Neural crest cell (in vitro differentiated cells): ENCODE measurements at regions not wholly inside any gene's neighbourhood (a gene's known extent, or its start where the extent isn't known, plus 50 kb on each side); places are given as distances from the start of the nearest gene placed in this dataset.

Source experiments
- DNase-seq: peaks from one replicate; pipeline ENCODE4 v3.0.0; 2021; ENCODE audit warnings: low read depth, mixed read lengths, low spot score
- H3K27ac Mint-ChIP-seq: one replicate; pipeline ENCODE4 v1.8.0; 2021; ENCODE audit warnings: mild to moderate bottlenecking, mixed read lengths; ENCODE audit not compliant: unreplicated experiment
- H3K27me3 Mint-ChIP-seq: 2 replicates; pipeline ENCODE4 v1.8.0; 2021; ENCODE audit warnings: low read depth, mild to moderate bottlenecking, mixed read lengths
- H3K36me3 Mint-ChIP-seq: 2 replicates; pipeline ENCODE4 v1.8.0; 2021; ENCODE audit warnings: low read depth, mild to moderate bottlenecking, mixed read lengths
- H3K4me1 Mint-ChIP-seq: 2 replicates; pipeline ENCODE4 v1.8.0; 2021; ENCODE audit warnings: mixed read lengths
- H3K4me3 Mint-ChIP-seq: one replicate; pipeline ENCODE4 v1.8.0; 2021; ENCODE audit warnings: mild to moderate bottlenecking, mixed read lengths
- H3K9me3 Mint-ChIP-seq: 2 replicates; pipeline ENCODE4 v1.8.0; 2021; ENCODE audit warnings: mixed read lengths
- CTCF ChIP-seq: fragments of 200-600 bp; sonication (generic); conservative IDR thresholded peaks from 2 replicates; pipeline ENCODE4 v1.5.0; 2021; ENCODE audit warnings: antibody characterized with exemption, mild to moderate bottlenecking

- peaks cover 3% of the 10 kb centered on the region for H3K36me3 Mint-ChIP-seq
- DNase-seq: no peak
- H3K4me3 Mint-ChIP-seq: no peak overlapping the region
- peaks cover 16% of the 10 kb centered on the region for H3K9me3 Mint-ChIP-seq
- no peak overlapping the region for H3K27ac Mint-ChIP-seq
- H3K4me1 Mint-ChIP-seq: peaks cover 18% of the 10 kb centered on the region
- no peaks in the 10 kb centered on the region for H3K27me3 Mint-ChIP-seq
- no peak for TF ChIP-seq CTCF
Observed at GRCh38 chr5:68369023-68369359, 153.4 kb downstream of the PIK3R1 start.

- Mint-ChIP-seq H3K9me3 (peaks cover 16% of the 10 kb centered on the region), H3K27me3 (no peaks in the 10 kb centered on the region), H3K4me3 (no peak overlapping the region), H3K36me3 (peaks cover 3% of the 10 kb centered on the region), H3K27ac (no peak overlapping the region), H3K4me1 (peaks cover 18% of the 10 kb centered on the region)
- no peak for DNase-seq
- TF ChIP-seq CTCF: no peak
Observed at GRCh38 chr5:68369457-68370125, 154.0 kb downstream of the PIK3R1 start.

GRCh38 chr5:68370196-68370595 is 154.6 kb downstream of the PIK3R1 start:
- Mint-ChIP-seq H3K27ac (no peak overlapping the region), H3K27me3 (no peaks in the 10 kb centered on the region), H3K4me3 (no peak overlapping the region), H3K4me1 (peaks cover 18% of the 10 kb centered on the region), H3K36me3 (peaks cover 3% of the 10 kb centered on the region), H3K9me3 (peaks cover 16% of the 10 kb centered on the region)
- no peak for TF ChIP-seq CTCF
- DNase-seq: no peak

GRCh38 chr5:68371607-68372006 is 156.1 kb downstream of the PIK3R1 start:
- H3K4me3 Mint-ChIP-seq: no peak overlapping the region

GRCh38 chr5:68372161-68372560 is 156.6 kb downstream of the PIK3R1 start:
- DNase-seq: no peak
- no peak for TF ChIP-seq CTCF
- H3K9me3 Mint-ChIP-seq: peaks cover 11% of the 10 kb centered on the region
- H3K36me3 Mint-ChIP-seq: no peaks in the 10 kb centered on the region
- no peaks in the 10 kb centered on the region for H3K27me3 Mint-ChIP-seq
- peaks cover 12% of the 10 kb centered on the region for H3K4me1 Mint-ChIP-seq
- H3K4me3 Mint-ChIP-seq: no peak overlapping the region
- no peak overlapping the region for H3K27ac Mint-ChIP-seq

More at GRCh38 chr5:68371607-68372006, 156.1 kb downstream of the PIK3R1 start:
- peaks cover 11% of the 10 kb centered on the region for H3K9me3 Mint-ChIP-seq
- peaks cover 12% of the 10 kb centered on the region for H3K4me1 Mint-ChIP-seq
- no peaks in the 10 kb centered on the region for H3K27me3 Mint-ChIP-seq
- TF ChIP-seq CTCF: no peak
- DNase-seq: no peak
- no peak overlapping the region for H3K27ac Mint-ChIP-seq
- H3K36me3 Mint-ChIP-seq: no peaks in the 10 kb centered on the region
